ENCODE measurements at regions not wholly inside any gene's neighbourhood (a gene's known extent, or its start where the extent isn't known, plus 50 kb on each side); places are given as distances from the start of the nearest gene placed in this dataset.

DNA sequence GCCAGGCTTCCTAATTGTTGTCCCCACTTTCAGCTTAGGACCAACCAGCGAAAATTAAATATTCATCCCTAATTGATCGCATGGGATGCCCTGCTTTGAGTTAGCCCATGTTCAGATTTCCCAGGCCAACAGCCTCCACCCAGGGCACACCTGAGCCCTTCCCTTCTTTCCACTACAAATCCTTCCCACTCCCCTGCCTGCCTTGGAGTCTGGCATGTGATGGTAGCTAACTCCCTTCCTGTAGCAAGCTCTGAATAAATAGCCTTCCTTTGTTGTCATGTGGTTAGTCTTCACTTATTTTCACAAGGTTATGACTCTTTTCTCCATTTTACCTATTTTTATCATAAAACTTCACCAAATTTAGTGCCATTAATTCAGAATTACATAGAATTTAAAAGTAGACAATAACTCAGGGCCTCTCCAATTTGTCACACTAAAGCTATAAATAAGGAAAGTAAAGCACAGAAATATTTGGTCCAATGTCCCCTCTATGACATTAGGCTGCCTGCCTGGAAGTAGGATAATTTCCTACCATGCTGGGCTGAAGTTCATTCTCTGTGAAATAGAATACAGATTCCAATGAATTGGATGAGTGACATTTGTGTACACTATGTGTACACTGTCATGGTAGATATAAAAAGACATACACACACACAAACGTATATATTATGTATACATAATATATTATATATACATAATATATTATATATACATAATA is 166.4 kb upstream of the CPEB2 start:
- TF ChIP-seq POLR2A (IDR thresholded peaks at IDR 0.05) = no peak
- TF ChIP-seq, protein P1, sequence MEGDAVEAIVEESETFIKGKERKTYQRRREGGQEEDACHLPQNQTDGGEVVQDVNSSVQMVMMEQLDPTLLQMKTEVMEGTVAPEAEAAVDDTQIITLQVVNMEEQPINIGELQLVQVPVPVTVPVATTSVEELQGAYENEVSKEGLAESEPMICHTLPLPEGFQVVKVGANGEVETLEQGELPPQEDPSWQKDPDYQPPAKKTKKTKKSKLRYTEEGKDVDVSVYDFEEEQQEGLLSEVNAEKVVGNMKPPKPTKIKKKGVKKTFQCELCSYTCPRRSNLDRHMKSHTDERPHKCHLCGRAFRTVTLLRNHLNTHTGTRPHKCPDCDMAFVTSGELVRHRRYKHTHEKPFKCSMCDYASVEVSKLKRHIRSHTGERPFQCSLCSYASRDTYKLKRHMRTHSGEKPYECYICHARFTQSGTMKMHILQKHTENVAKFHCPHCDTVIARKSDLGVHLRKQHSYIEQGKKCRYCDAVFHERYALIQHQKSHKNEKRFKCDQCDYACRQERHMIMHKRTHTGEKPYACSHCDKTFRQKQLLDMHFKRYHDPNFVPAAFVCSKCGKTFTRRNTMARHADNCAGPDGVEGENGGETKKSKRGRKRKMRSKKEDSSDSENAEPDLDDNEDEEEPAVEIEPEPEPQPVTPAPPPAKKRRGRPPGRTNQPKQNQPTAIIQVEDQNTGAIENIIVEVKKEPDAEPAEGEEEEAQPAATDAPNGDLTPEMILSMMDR (IDR thresholded peaks at IDR 0.05) = no peak
- no peak for TF ChIP-seq POLR2AphosphoS5 (IDR thresholded peaks at IDR 0.05; ENCODE audit: insufficient read depth in 1 of 2, low read depth in 1 of 2)

Measured in vagina (tissue), 2 donors.